OCI-LY1 (cell line): ENCODE measurements at regions not wholly inside any gene's neighbourhood (a gene's known extent, or its start where the extent isn't known, plus 50 kb on each side); places are given as distances from the start of the nearest gene placed in this dataset.

Source experiments
- CTCF ChIP-seq: fragments of 200-600 bp; sonication (generic), shearing (Covaris generic); IDR thresholded peaks from 2 replicates; pipeline ENCODE4 v1.5.1; 2017; ENCODE audit warnings: mild to moderate bottlenecking, antibody characterized with exemption, low read length, moderate library complexity, mixed read lengths
- EZH2 ChIP-seq: fragments of 200-600 bp; sonication (generic), shearing (Covaris generic); IDR thresholded peaks from 2 replicates; pipeline ENCODE4 v1.8.0; 2017; ENCODE audit warnings: borderline replicate concordance, mixed run types, mild to moderate bottlenecking, antibody characterized with exemption, low read length, moderate library complexity, mixed read lengths

- TF ChIP-seq CTCF: no peak
- TF ChIP-seq EZH2: no peak
Measured at GRCh38 chr15:31559786-31560185, 233.2 kb downstream of the KLF13 start.
